HEK293T (cell line): ENCODE measurements at regions not wholly inside any gene's neighbourhood (a gene's known extent, or its start where the extent isn't known, plus 50 kb on each side); places are given as distances from the start of the nearest gene placed in this dataset.

ENCODE experiments used
- CTCF ChIA-PET: fragments of 350-600 bp; formaldehyde crosslinking; extraction: SDS; loops from one replicate; lab custom pipeline; 2021; ENCODE audit warnings: antibody characterized with exemption, inconsistent platforms; lab: Yijun Ruan, JAX
- POLR2A ChIA-PET: fragments of 350-600 bp; formaldehyde crosslinking; extraction: SDS; loops from one replicate; lab custom pipeline; 2020; ENCODE audit warnings: antibody characterized with exemption, inconsistent platforms; lab: Yijun Ruan, JAX
- DNase-seq: peaks from one replicate; pipeline ENCODE4 v3.0.0; 2012; ENCODE audit warnings: mixed read lengths; ENCODE audit errors: extremely low spot score
- ARNT ChIP-seq: fragments of 450-650 bp; IDR thresholded peaks from 2 replicates; pipeline ENCODE4 v1.6.1; 2017; ENCODE audit warnings: mild to moderate bottlenecking
- BHLHE40 ChIP-seq: fragments of 450-650 bp; IDR thresholded peaks from 2 replicates; pipeline ENCODE4 v1.6.1; 2016; ENCODE audit warnings: mild to moderate bottlenecking, moderate library complexity, borderline replicate concordance
- CTBP1 ChIP-seq: fragments of 450-650 bp; IDR thresholded peaks from 2 replicates; pipeline ENCODE4 v1.6.1; 2016; ENCODE audit warnings: borderline replicate concordance
- ELF4 ChIP-seq: fragments of 450-650 bp; IDR thresholded peaks from 2 replicates; pipeline ENCODE4 v1.6.1; 2017; ENCODE audit warnings: antibody characterized with exemption
- FOXA1 ChIP-seq: fragments of 450-650 bp; IDR thresholded peaks from 2 replicates; pipeline ENCODE4 v1.6.1; 2016; ENCODE audit warnings: mild to moderate bottlenecking
- FOXK2 ChIP-seq: fragments of 450-650 bp; IDR thresholded peaks from 2 replicates; pipeline ENCODE4 v1.6.1; 2016; ENCODE audit warnings: mild to moderate bottlenecking
- FOXM1 ChIP-seq: fragments of 450-650 bp; IDR thresholded peaks from 2 replicates; pipeline ENCODE4 v1.6.1; 2017; ENCODE audit warnings: mild to moderate bottlenecking, borderline replicate concordance
- HDGF ChIP-seq: fragments of 450-650 bp; IDR thresholded peaks from 2 replicates; pipeline ENCODE4 v1.6.1; 2017; ENCODE audit warnings: antibody characterized with exemption, borderline replicate concordance
- L3MBTL2 ChIP-seq: fragments of 450-650 bp; conservative IDR thresholded peaks from 2 replicates; pipeline ENCODE4 v1.6.1; 2016; ENCODE audit warnings: mild to moderate bottlenecking
- LEF1 ChIP-seq: fragments of 450-650 bp; IDR thresholded peaks from 2 replicates; pipeline ENCODE4 v1.6.1; 2017; ENCODE audit warnings: mild to moderate bottlenecking, borderline replicate concordance
- NFRKB ChIP-seq: fragments of 450-650 bp; IDR thresholded peaks from 2 replicates; pipeline ENCODE4 v1.6.1; 2016; ENCODE audit warnings: mild to moderate bottlenecking, moderate library complexity
- PKNOX1 ChIP-seq: fragments of 450-650 bp; IDR thresholded peaks from 2 replicates; pipeline ENCODE4 v1.6.1; 2016
- SP1 ChIP-seq: fragments of 450-650 bp; IDR thresholded peaks from 2 replicates; pipeline ENCODE4 v1.6.1; 2017
- SUZ12 ChIP-seq: fragments of 450-650 bp; IDR thresholded peaks from 2 replicates; pipeline ENCODE4 v1.6.1; 2016; ENCODE audit warnings: mild to moderate bottlenecking
- TARDBP ChIP-seq: fragments of 450-650 bp; IDR thresholded peaks from 2 replicates; pipeline ENCODE4 v1.6.1; 2016
- ZNF384 ChIP-seq: fragments of 450-650 bp; IDR thresholded peaks from 2 replicates; pipeline ENCODE4 v1.6.1; 2016

GRCh38 chr15:46316024-46316423 lies 681.2 kb downstream of the SQOR start:
- CTCF ChIA-PET, result interaction anchor here (0.7 kb wide), 1 partner anchor 883 kb away, joined by 4 read pairs; no protein-coding TSS in a partner anchor
- no peak for TF ChIP-seq CTBP1
- no peak for TF ChIP-seq ELF4
- TF ChIP-seq ARNT, result no peak
- TF ChIP-seq NFRKB, result no peak
- no peak for TF ChIP-seq PKNOX1
- TF ChIP-seq SUZ12, result no peak
- TF ChIP-seq SP1, result no peak
- TF ChIP-seq ZNF384, result no peak
- TF ChIP-seq L3MBTL2, result no peak
- TF ChIP-seq FOXM1, result no peak
- no peak for TF ChIP-seq FOXA1
- TF ChIP-seq HDGF, result no peak
- TF ChIP-seq LEF1, result no peak
- TF ChIP-seq FOXK2, result no peak
- TF ChIP-seq BHLHE40, result no peak
- POLR2A ChIA-PET, result no interaction called here
- no peak for DNase-seq

GRCh38 chr15:46317029-46317428 lies 682.2 kb downstream of the SQOR start:
- ChIA-PET CTCF (no interaction called here), POLR2A (no interaction called here)
- no peak for DNase-seq
- TF ChIP-seq LEF1, result no peak

- POLR2A ChIA-PET, result no interaction called here
- no peak for DNase-seq
- TF ChIP-seq FOXA1 (no peak), LEF1 (no peak), HDGF (no peak)
- CTCF ChIA-PET, result no interaction called here
These were observed 687.9 kb downstream of the SQOR start for GRCh38 chr15:46322753-46323152.

- TF ChIP-seq ELF4 (no peak), SP1 (no peak), TARDBP (no peak), NFRKB (no peak), FOXA1 (no peak), BHLHE40 (no peak), FOXM1 (no peak), HDGF (no peak), PKNOX1 (no peak), SUZ12 (no peak)
- ChIA-PET POLR2A (no interaction called here), CTCF (no interaction called here)
- DNase-seq, result no peak
These were observed 691.3 kb downstream of the SQOR start for GRCh38 chr15:46326173-46326572.

- ChIA-PET POLR2A (no interaction called here), CTCF (no interaction called here)
- TF ChIP-seq ELF4 (no peak), SP1 (no peak), ARNT (no peak), NFRKB (no peak), LEF1 (no peak), TARDBP (no peak), SUZ12 (no peak), PKNOX1 (no peak)
- no peak for DNase-seq
These were observed 694.0 kb downstream of the SQOR start for GRCh38 chr15:46328821-46329220.

GRCh38 chr15:46329876-46330275 lies 695.0 kb downstream of the SQOR start:
- DNase-seq, result no peak
- TF ChIP-seq FOXK2 (no peak), CTBP1 (no peak), LEF1 (no peak), SP1 (no peak), TARDBP (no peak), NFRKB (no peak)
- POLR2A ChIA-PET, result no interaction called here
- CTCF ChIA-PET, result no interaction called here

GRCh38 chr15:46331546-46331945 lies 696.7 kb downstream of the SQOR start:
- POLR2A ChIA-PET, result no interaction called here

More at GRCh38 chr15:46331546-46331945, 696.7 kb downstream of the SQOR start:
- CTCF ChIA-PET, result interaction anchor here (0.9 kb wide), 1 partner anchor 29 kb away, joined by 3 read pairs; no protein-coding TSS in a partner anchor
- TF ChIP-seq FOXM1 (no peak), PKNOX1 (no peak), ZNF384 (no peak), SP1 (no peak), LEF1 (no peak), HDGF (no peak), BHLHE40 (no peak), SUZ12 (no peak), L3MBTL2 (no peak), FOXA1 (no peak), FOXK2 (no peak), ARNT (no peak), TARDBP (no peak), NFRKB (no peak)
- no peak for DNase-seq
